ENCODE measurements at regions not wholly inside any gene's neighbourhood (a gene's known extent, or its start where the extent isn't known, plus 50 kb on each side); places are given as distances from the start of the nearest gene placed in this dataset.

- TF ChIP-seq SUZ12 (IDR thresholded peaks at IDR 0.05), result no peak
- TF ChIP-seq LEF1 (IDR thresholded peaks at IDR 0.05; ENCODE audit: borderline replicate concordance), result no peak
These were observed 281.4 kb downstream of the GPM6A start for GRCh38 chr4:175530655-175531054.
